ENCODE measurements at regions not wholly inside any gene's neighbourhood (a gene's known extent, or its start where the extent isn't known, plus 50 kb on each side); places are given as distances from the start of the nearest gene placed in this dataset.

GRCh38 chr15:96494505-96494904 is 164.0 kb downstream of the NR2F2 start:
- no peaks in the 10 kb centered on the region for H3K36me3 ChIP-seq (ENCODE audit: insufficient read depth, low read length)
- H3K4me3 ChIP-seq (ENCODE audit: low read depth, low read length): no peak overlapping the region
- no peak overlapping the region for H2AFZ ChIP-seq (ENCODE audit: low read length, unreplicated experiment)
- H3K79me2 ChIP-seq (ENCODE audit: control insufficient read depth, insufficient read depth, low read length, unreplicated experiment): no peaks in the 10 kb centered on the region
- no peak overlapping the region for H3K27ac ChIP-seq (ENCODE audit: low read depth, low read length)
- H3K27me3 ChIP-seq (ENCODE audit: insufficient read depth, low read length): peaks cover 12% of the 10 kb centered on the region
- H3K4me1 ChIP-seq (ENCODE audit: control insufficient read depth, insufficient read depth, low read length, unreplicated experiment): no peaks in the 10 kb centered on the region

- H3K36me3 ChIP-seq (ENCODE audit: insufficient read depth, low read length): no peaks in the 10 kb centered on the region
- no peak overlapping the region for H3K4me3 ChIP-seq (ENCODE audit: low read depth, low read length)
- H3K79me2 ChIP-seq (ENCODE audit: control insufficient read depth, insufficient read depth, low read length, unreplicated experiment): no peaks in the 10 kb centered on the region
- H3K4me1 ChIP-seq (ENCODE audit: control insufficient read depth, insufficient read depth, low read length, unreplicated experiment): no peaks in the 10 kb centered on the region
- H3K27me3 ChIP-seq (ENCODE audit: insufficient read depth, low read length): peaks cover 17% of the 10 kb centered on the region
- H3K27ac ChIP-seq (ENCODE audit: low read depth, low read length): no peak overlapping the region
- no peak overlapping the region for H2AFZ ChIP-seq (ENCODE audit: low read length, unreplicated experiment)
Measured at GRCh38 chr15:96495386-96495785, 164.9 kb downstream of the NR2F2 start.

GRCh38 chr15:96497951-96498350 is 167.5 kb downstream of the NR2F2 start:
- Histone ChIP-seq H3K27ac (ENCODE audit: low read depth, low read length) (no peak overlapping the region), H2AFZ (ENCODE audit: low read length, unreplicated experiment) (no peak overlapping the region), H3K27me3 (ENCODE audit: insufficient read depth, low read length) (peaks cover 32% of the 10 kb centered on the region), H3K36me3 (ENCODE audit: insufficient read depth, low read length) (no peaks in the 10 kb centered on the region), H3K4me3 (ENCODE audit: low read depth, low read length) (no peak overlapping the region), H3K4me1 (ENCODE audit: control insufficient read depth, insufficient read depth, low read length, unreplicated experiment) (no peaks in the 10 kb centered on the region), H3K79me2 (ENCODE audit: control insufficient read depth, insufficient read depth, low read length, unreplicated experiment) (no peaks in the 10 kb centered on the region)

GRCh38 chr15:96500508-96500907 is 170.0 kb downstream of the NR2F2 start:
- Histone ChIP-seq H2AFZ (ENCODE audit: low read length, unreplicated experiment) (no peak overlapping the region), H3K4me3 (ENCODE audit: low read depth, low read length) (no peak overlapping the region), H3K4me1 (ENCODE audit: control insufficient read depth, insufficient read depth, low read length, unreplicated experiment) (no peaks in the 10 kb centered on the region), H3K79me2 (ENCODE audit: control insufficient read depth, insufficient read depth, low read length, unreplicated experiment) (no peaks in the 10 kb centered on the region), H3K36me3 (ENCODE audit: insufficient read depth, low read length) (no peaks in the 10 kb centered on the region), H3K27ac (ENCODE audit: low read depth, low read length) (no peak overlapping the region), H3K27me3 (ENCODE audit: insufficient read depth, low read length) (peaks cover 37% of the 10 kb centered on the region)

GRCh38 chr15:96501362-96501761 is 170.9 kb downstream of the NR2F2 start:
- no peaks in the 10 kb centered on the region for H3K4me1 ChIP-seq (ENCODE audit: control insufficient read depth, insufficient read depth, low read length, unreplicated experiment)
- H3K27me3 ChIP-seq (ENCODE audit: insufficient read depth, low read length): peaks cover 46% of the 10 kb centered on the region
- no peak overlapping the region for H3K27ac ChIP-seq (ENCODE audit: low read depth, low read length)
- no peaks in the 10 kb centered on the region for H3K79me2 ChIP-seq (ENCODE audit: control insufficient read depth, insufficient read depth, low read length, unreplicated experiment)
- H3K4me3 ChIP-seq (ENCODE audit: low read depth, low read length): no peak overlapping the region
- H3K36me3 ChIP-seq (ENCODE audit: insufficient read depth, low read length): no peaks in the 10 kb centered on the region
- no peak overlapping the region for H2AFZ ChIP-seq (ENCODE audit: low read length, unreplicated experiment)

GRCh38 chr15:96502196-96502595 is 171.7 kb downstream of the NR2F2 start:
- H2AFZ ChIP-seq (ENCODE audit: low read length, unreplicated experiment): no peak overlapping the region
- H3K4me3 ChIP-seq (ENCODE audit: low read depth, low read length): no peak overlapping the region
- H3K4me1 ChIP-seq (ENCODE audit: control insufficient read depth, insufficient read depth, low read length, unreplicated experiment): no peaks in the 10 kb centered on the region
- H3K36me3 ChIP-seq (ENCODE audit: insufficient read depth, low read length): no peaks in the 10 kb centered on the region
- H3K27me3 ChIP-seq (ENCODE audit: insufficient read depth, low read length): peaks cover 54% of the 10 kb centered on the region
- H3K27ac ChIP-seq (ENCODE audit: low read depth, low read length): no peak overlapping the region
- H3K79me2 ChIP-seq (ENCODE audit: control insufficient read depth, insufficient read depth, low read length, unreplicated experiment): no peaks in the 10 kb centered on the region

GRCh38 chr15:96503276-96503675 is 172.8 kb downstream of the NR2F2 start:
- Histone ChIP-seq H3K4me3 (ENCODE audit: low read depth, low read length) (no peak overlapping the region), H3K79me2 (ENCODE audit: control insufficient read depth, insufficient read depth, low read length, unreplicated experiment) (no peaks in the 10 kb centered on the region), H3K36me3 (ENCODE audit: insufficient read depth, low read length) (no peaks in the 10 kb centered on the region), H3K27me3 (ENCODE audit: insufficient read depth, low read length) (peaks cover 57% of the 10 kb centered on the region), H2AFZ (ENCODE audit: low read length, unreplicated experiment) (no peak overlapping the region), H3K4me1 (ENCODE audit: control insufficient read depth, insufficient read depth, low read length, unreplicated experiment) (no peaks in the 10 kb centered on the region), H3K27ac (ENCODE audit: low read depth, low read length) (no peak overlapping the region)

GRCh38 chr15:96504371-96504770 is 173.9 kb downstream of the NR2F2 start:
- Histone ChIP-seq H3K79me2 (ENCODE audit: control insufficient read depth, insufficient read depth, low read length, unreplicated experiment) (no peaks in the 10 kb centered on the region), H3K4me3 (ENCODE audit: low read depth, low read length) (no peak overlapping the region), H3K36me3 (ENCODE audit: insufficient read depth, low read length) (no peaks in the 10 kb centered on the region), H3K4me1 (ENCODE audit: control insufficient read depth, insufficient read depth, low read length, unreplicated experiment) (no peaks in the 10 kb centered on the region), H3K27ac (ENCODE audit: low read depth, low read length) (no peak overlapping the region), H3K27me3 (ENCODE audit: insufficient read depth, low read length) (peaks cover 61% of the 10 kb centered on the region), H2AFZ (ENCODE audit: low read length, unreplicated experiment) (no peak overlapping the region)

- Histone ChIP-seq H3K36me3 (ENCODE audit: insufficient read depth, low read length) (no peaks in the 10 kb centered on the region), H2AFZ (ENCODE audit: low read length, unreplicated experiment) (no peak overlapping the region), H3K27me3 (ENCODE audit: insufficient read depth, low read length) (peaks cover 57% of the 10 kb centered on the region), H3K4me1 (ENCODE audit: control insufficient read depth, insufficient read depth, low read length, unreplicated experiment) (no peaks in the 10 kb centered on the region), H3K4me3 (ENCODE audit: low read depth, low read length) (no peak overlapping the region), H3K79me2 (ENCODE audit: control insufficient read depth, insufficient read depth, low read length, unreplicated experiment) (no peaks in the 10 kb centered on the region), H3K27ac (ENCODE audit: low read depth, low read length) (no peak overlapping the region)
Measured at GRCh38 chr15:96505014-96505413, 174.5 kb downstream of the NR2F2 start.

GRCh38 chr15:96514607-96515285 is 184.2 kb downstream of the NR2F2 start:
- H3K27me3 ChIP-seq (ENCODE audit: insufficient read depth, low read length): peaks cover 29% of the 10 kb centered on the region
- H3K79me2 ChIP-seq (ENCODE audit: control insufficient read depth, insufficient read depth, low read length, unreplicated experiment): no peaks in the 10 kb centered on the region
- no peak overlapping the region for H2AFZ ChIP-seq (ENCODE audit: low read length, unreplicated experiment)
- H3K4me3 ChIP-seq (ENCODE audit: low read depth, low read length): no peak overlapping the region
- H3K27ac ChIP-seq (ENCODE audit: low read depth, low read length): no peak overlapping the region
- no peaks in the 10 kb centered on the region for H3K36me3 ChIP-seq (ENCODE audit: insufficient read depth, low read length)
- no peaks in the 10 kb centered on the region for H3K4me1 ChIP-seq (ENCODE audit: control insufficient read depth, insufficient read depth, low read length, unreplicated experiment)

GRCh38 chr15:96515371-96515770 is 184.9 kb downstream of the NR2F2 start:
- no peak overlapping the region for H3K27ac ChIP-seq (ENCODE audit: low read depth, low read length)
- no peak overlapping the region for H3K4me3 ChIP-seq (ENCODE audit: low read depth, low read length)
- no peaks in the 10 kb centered on the region for H3K4me1 ChIP-seq (ENCODE audit: control insufficient read depth, insufficient read depth, low read length, unreplicated experiment)
- H3K36me3 ChIP-seq (ENCODE audit: insufficient read depth, low read length): no peaks in the 10 kb centered on the region
- no peak overlapping the region for H2AFZ ChIP-seq (ENCODE audit: low read length, unreplicated experiment)
- peaks cover 24% of the 10 kb centered on the region for H3K27me3 ChIP-seq (ENCODE audit: insufficient read depth, low read length)
- no peaks in the 10 kb centered on the region for H3K79me2 ChIP-seq (ENCODE audit: control insufficient read depth, insufficient read depth, low read length, unreplicated experiment)
